H7 (cell line): ENCODE measurements at regions not wholly inside any gene's neighbourhood (a gene's known extent, or its start where the extent isn't known, plus 50 kb on each side); places are given as distances from the start of the nearest gene placed in this dataset.

Experiments
- DNase-seq: peaks from one replicate; pipeline ENCODE4 v3.0.0; 2012
- H3K27me3 ChIP-seq: 2 replicates; pipeline ENCODE4 v1.6.0; 2011; ENCODE audit warnings: mild to moderate bottlenecking, low read length; ENCODE audit not compliant: control insufficient read depth, insufficient read depth
- H3K36me3 ChIP-seq: replicated peaks from 2 replicates; pipeline ENCODE4 v1.5.1; 2011; ENCODE audit warnings: low read length; ENCODE audit not compliant: control insufficient read depth, insufficient read depth
- H3K4me3 ChIP-seq: 2 replicates; pipeline ENCODE4 v1.5.1; 2011; ENCODE audit warnings: low read depth, mild to moderate bottlenecking, control low read depth, low read length, moderate library complexity; ENCODE audit not compliant: insufficient read depth

DNA sequence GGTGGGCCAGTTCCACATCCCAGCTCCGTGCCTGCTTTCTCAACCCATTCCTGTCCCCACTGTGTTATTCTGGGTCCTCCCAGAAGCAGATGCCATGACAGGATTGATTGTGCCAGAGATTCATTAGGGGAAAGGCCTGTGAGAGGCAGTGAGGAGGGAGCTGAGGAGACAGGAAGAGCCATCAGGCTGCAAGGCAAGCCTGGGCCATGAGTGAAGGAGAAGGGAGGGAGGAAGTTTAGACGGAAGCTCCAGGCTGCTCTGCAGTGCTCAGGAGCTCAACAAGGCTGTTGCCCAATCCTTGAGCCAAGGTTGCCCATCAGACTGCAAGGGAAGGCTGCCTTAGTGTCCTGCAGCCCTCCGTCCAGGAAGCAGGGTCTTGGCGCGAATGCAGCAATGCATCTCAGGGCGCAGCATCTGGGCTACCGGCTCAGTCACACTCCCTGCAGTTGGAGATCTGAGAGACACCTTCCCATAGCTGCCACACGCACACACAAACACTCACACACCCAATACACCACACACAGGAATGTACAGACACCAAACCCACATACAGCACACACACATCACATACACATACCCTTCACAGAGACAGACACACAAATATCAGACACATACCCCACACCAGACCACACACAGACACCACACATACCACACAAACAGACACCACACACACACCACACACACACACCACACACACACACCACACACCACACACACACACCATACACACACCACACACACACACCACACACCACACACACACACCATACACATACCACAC is 139.5 kb upstream of the NDUFV2 start:
- Histone ChIP-seq H3K4me3 (no peak overlapping the region), H3K36me3 (no peaks in the 10 kb centered on the region), H3K27me3 (no peaks in the 10 kb centered on the region)
- no peak for DNase-seq

DNA sequence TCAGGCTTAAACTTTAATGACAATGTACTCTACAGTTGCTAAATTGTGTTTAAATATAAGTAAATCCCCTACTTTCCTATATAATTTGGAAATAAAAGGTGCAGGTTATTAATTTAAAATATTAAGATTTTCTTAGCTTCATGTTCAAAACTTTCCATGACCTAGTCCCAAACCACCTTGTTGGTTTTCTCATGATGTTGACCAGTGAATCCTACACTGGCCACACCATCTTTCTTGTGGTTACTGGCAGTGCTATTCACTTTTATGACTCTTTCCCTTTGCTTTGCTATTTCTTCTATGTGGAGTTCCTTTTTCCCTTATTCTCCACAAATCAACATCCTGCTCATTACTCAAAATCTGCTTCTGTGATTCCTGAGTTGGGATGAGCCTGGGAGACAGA is 138.6 kb upstream of the NDUFV2 start:
- Histone ChIP-seq H3K4me3 (no peak overlapping the region), H3K36me3 (no peaks in the 10 kb centered on the region), H3K27me3 (no peaks in the 10 kb centered on the region)
- DNase-seq: no peak

DNA sequence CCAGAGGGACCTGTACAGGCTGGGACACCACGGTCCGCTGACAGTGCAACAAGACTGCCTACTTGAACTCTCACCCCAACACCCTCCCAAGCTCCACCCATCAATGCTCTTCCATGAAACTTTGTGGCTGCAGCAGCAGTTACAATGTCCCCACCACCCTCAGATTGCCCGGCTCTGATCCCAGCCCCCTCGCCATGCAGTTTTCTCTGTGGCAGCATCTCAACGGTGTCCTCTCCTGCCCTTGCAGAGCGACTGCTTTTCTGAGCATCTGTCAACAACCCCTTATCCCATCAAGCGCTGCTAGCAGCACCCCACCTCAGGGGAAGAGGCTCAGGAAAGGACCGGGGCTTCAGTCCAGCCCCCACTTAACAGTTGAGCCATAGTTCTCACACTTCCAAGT is 137.1 kb upstream of the NDUFV2 start:
- Histone ChIP-seq H3K27me3 (no peaks in the 10 kb centered on the region), H3K4me3 (no peak overlapping the region), H3K36me3 (no peaks in the 10 kb centered on the region)
- DNase-seq: no peak

DNA sequence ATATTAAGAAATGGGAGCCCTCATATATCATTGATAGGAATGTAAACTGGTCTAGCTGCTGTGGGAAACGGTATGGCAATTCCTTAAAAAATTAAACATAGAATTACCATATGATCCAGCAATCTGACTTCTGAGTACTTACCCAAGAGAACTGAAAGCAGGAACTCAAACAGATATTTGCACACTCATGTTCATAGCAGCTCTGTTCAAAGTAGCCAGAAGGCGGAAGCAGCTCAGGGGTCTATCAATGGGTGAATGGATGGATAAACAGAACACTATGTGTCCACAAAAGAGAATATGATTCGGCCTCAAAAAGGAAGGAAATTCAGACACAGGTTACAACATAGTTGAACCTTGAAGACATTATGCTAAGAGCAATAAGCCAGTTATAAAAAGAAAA is 135.7 kb upstream of the NDUFV2 start:
- Histone ChIP-seq H3K4me3 (no peak overlapping the region), H3K27me3 (no peaks in the 10 kb centered on the region), H3K36me3 (no peaks in the 10 kb centered on the region)
- no peak for DNase-seq

DNA sequence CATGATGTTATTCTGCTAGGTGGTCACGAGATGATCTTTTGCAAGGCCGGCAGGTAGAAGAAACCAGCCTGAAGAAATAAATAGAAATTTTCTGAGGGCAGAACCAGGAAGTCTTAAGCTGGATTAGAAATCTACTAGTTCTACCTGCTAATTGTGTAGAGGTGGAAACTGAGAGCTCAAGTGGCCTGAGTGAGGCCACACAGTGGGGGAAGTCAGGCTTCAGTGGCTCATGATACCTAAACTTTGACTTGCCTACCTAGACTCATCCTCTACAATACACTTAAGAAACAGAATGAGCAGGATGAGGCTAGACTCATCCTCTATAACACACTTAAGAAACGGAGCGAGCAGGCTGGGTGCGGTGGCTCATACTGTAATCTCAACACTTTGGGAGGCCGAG is 134.9 kb upstream of the NDUFV2 start:
- Histone ChIP-seq H3K27me3 (no peaks in the 10 kb centered on the region), H3K4me3 (no peak overlapping the region), H3K36me3 (no peaks in the 10 kb centered on the region)
- DNase-seq: no peak

DNA sequence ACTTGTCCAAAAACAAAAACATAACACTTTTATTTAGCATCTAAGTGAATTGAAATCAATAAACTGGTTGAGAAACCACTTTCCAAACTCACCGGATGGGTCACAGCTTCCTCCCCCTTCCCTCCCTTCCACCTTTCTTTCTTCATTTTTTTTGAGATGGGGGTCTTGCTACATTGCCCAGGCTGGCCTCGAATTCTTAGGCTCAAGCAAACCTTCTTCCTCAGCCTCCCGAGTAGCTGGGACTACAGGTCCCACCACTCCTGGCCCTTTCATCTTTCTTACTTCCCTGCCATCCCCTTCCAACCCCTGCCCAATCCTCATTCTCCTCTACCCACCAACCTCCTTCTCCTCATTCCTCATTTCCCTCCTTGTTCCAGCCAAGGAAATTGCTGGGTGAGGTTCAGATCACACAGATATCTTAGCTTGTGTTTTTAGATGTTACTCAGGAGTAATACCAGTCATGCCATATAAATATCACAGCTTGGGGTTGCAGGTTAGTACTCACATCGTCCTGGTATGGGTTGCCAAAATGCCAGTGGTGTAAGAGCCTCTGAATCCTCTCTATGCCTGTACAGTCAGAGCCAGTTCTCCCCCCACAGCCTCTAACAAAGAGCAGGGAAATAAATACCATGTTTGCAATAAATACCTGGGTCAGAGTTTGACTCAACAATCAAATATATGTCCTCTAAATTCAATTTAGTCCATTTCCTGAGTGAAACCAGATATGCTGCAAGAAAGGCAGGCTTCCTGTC is 132.7 kb upstream of the NDUFV2 start:
- DNase-seq: no peak
- Histone ChIP-seq H3K4me3 (no peak overlapping the region), H3K36me3 (no peaks in the 10 kb centered on the region), H3K27me3 (no peaks in the 10 kb centered on the region)

DNA sequence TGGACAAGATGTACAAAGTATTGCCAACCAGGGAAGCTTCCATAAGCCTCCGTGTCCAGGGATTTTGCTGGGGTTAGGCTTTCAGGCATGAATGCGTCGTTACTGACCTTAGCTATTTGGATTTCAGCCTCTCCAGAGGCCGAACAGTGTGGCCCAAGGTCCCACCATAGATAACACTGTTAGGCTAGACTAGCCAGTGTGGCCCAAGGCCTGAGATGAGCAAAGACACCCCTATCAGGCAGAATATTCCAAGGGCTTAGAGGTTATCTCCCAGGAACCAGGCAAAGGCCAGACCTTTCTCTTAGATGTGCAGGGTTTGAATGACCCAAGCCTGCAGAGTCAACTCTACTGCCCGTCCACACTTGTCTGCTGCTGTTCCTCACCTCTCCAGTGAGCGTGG is 131.7 kb upstream of the NDUFV2 start:
- H3K27me3 ChIP-seq: no peaks in the 10 kb centered on the region
- no peak overlapping the region for H3K4me3 ChIP-seq
- no peaks in the 10 kb centered on the region for H3K36me3 ChIP-seq
- DNase-seq: no peak

DNA sequence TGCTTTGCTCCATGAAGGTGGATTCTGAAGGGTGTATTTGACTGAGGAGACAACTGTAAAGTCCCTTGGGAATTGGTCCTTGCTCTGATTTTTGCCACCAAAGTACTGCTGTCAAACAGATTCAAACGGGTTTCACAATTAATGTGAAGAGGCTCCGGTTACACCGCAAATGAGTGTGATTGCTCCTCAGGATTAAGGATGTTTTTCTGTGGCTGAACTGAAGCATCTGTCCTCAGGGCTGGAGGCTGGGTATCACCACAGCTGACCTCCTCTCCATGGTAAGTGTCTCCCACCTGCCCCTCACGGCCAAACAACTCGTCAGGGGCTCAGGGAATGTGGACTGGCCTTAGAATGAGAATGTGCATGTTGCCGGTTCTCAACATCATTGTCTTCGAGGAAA is 130.4 kb upstream of the NDUFV2 start:
- H3K4me3 ChIP-seq: no peak overlapping the region
- no peaks in the 10 kb centered on the region for H3K36me3 ChIP-seq
- no peak for DNase-seq
- no peaks in the 10 kb centered on the region for H3K27me3 ChIP-seq

DNA sequence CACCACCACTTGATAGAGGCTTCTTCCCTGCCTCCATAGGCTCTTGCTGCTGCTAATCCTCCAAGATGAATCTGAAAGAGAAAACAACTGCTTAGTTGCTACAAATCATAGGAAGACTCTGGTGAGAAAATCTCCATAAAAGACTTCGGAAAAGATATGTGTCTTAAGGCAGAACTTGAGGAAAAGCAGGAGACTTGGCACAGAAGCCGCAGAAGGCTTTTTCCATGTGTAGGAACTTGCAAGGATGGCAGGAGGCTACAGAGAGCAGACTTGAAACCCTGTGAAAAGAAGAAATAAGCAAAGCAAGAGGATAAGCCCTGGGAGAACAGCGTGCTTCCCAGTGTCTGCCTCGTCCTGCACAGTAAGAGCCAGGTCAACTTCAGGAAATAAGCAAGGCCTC is 128.2 kb upstream of the NDUFV2 start:
- H3K36me3 ChIP-seq: no peaks in the 10 kb centered on the region
- no peak overlapping the region for H3K4me3 ChIP-seq
- no peak for DNase-seq
- H3K27me3 ChIP-seq: no peaks in the 10 kb centered on the region

DNA sequence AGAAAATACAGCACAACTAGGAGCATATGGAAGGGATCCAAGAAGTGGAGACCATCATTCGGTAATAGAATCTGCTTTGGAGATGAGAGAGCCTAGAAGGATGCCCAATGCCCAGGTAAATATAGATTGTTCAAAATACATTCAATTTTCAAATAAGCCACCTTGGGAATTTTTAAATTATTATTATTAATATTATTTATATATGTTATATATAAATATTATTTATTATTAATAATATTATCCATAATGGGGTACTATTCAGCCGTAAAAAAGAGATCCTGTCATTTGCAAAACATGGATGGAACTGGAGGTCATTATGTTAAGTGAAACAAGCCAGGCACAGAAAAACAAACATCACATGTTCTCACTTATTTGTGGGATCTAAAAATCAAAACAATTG is 127.8 kb upstream of the NDUFV2 start:
- no peaks in the 10 kb centered on the region for H3K27me3 ChIP-seq
- no peak for DNase-seq
- H3K4me3 ChIP-seq: no peak overlapping the region

DNA sequence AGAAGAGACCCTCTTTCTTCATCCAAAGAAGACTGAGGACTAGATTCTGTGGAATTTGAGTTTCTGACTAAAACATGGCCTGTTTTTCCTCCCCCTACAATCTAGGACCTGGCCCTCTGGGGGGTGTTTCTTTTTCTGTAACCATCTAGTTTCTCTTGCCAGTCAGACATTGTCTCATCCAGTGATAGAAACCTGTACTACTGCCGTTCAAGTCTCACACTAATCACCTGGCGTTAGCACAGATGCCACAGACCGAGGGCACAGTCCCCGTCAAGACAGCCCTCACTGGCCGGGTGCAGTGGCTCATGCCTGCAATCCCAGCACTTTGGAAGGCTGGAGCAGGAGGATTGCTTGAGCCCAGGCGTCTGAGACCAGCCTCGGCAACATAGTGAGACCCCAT is 126.9 kb upstream of the NDUFV2 start:
- Histone ChIP-seq H3K4me3 (no peak overlapping the region), H3K36me3 (no peaks in the 10 kb centered on the region), H3K27me3 (no peaks in the 10 kb centered on the region)
- no peak for DNase-seq

More for the DNA sequence above, 127.8 kb upstream of the NDUFV2 start:
- H3K36me3 ChIP-seq: no peaks in the 10 kb centered on the region

DNA sequence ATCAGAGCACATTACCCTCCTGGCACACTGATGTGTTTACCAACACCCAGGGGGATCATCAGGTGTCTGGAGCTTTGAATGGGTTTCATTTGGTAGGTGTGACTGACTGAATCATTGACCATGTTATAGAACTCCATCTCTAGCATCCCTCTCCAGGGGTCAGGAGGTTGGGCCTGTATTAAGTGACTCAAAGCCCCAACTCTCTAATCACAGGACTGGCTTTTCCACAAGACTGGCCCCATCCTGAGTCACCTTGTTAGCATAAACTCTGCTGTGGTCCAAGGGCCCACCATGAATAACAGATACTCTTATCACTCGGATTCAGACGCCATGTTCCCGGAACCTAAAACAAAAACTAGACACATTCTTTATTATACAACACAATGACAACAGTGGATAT is 125.9 kb upstream of the NDUFV2 start:
- DNase-seq: no peak
- Histone ChIP-seq H3K27me3 (no peaks in the 10 kb centered on the region), H3K4me3 (no peak overlapping the region), H3K36me3 (no peaks in the 10 kb centered on the region)

DNA sequence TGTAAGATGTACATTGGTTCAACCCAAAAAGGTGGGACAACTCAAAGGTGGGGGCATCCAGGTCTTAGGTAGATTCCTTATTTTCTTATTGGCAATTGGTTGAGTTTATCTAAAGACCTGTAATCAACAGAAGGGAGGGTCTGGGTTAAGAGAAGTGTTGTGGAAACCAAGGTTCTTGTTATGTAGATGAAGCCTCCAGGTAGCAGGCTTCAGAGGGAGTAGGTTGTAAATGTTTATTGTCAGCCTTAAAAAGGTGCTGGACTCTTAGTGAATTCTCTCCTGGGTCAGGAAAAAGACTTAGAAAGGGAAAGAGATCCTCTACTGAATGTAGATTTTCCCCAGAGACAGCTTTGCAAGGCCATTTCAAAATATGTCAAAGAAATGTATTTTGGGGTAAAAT is 125.3 kb upstream of the NDUFV2 start:
- H3K4me3 ChIP-seq: no peak overlapping the region
- H3K27me3 ChIP-seq: no peaks in the 10 kb centered on the region
- H3K36me3 ChIP-seq: no peaks in the 10 kb centered on the region
- DNase-seq: no peak

DNA sequence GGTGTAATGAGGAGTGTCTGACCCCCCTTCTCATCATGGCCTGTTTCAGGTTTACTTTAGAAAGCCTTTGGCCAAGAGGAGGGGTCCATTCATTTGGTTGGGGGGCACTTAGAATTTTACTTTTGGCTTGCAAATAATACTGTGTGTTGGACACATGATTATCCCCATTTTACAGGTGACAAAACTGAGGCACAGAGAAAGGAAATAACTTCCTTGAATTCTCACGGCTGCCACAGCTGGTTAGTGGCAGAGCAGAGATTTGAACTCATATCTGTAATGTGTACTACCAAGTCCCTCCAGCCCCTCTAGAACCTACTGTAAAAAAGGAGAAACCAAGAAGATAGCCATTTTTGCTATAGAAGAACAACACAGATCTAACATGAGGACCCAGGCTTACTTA is 124.8 kb upstream of the NDUFV2 start:
- Histone ChIP-seq H3K36me3 (no peaks in the 10 kb centered on the region), H3K4me3 (no peak overlapping the region), H3K27me3 (no peaks in the 10 kb centered on the region)
- DNase-seq: no peak

DNA sequence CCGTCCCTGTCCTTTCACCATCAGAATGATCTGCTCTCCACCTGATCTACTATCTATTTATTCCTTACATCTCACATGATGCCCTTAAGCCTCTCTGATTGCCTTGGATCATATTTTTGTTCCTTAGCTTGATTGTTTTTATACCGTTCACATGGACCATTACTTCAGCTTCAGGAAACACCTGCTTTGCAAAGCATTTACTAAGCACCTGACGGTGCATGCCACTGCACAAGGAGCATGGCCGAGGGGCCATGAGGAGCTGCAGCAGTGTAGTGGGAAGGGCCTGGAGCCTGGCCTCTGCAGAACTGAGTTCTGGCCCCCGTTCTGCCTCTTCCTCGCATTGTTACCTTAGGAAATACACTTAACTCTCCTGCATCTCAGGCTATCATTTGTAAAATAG is 124.1 kb upstream of the NDUFV2 start:
- Histone ChIP-seq H3K4me3 (no peak overlapping the region), H3K36me3 (no peaks in the 10 kb centered on the region), H3K27me3 (no peaks in the 10 kb centered on the region)
- no peak for DNase-seq
